IPS DF 19.7 (cell line): ENCODE measurements at regions not wholly inside any gene's neighbourhood (a gene's known extent, or its start where the extent isn't known, plus 50 kb on each side); places are given as distances from the start of the nearest gene placed in this dataset.
"Not testable (repeated sequence)": the region's sequence is repeated elsewhere in the genome, so short reads cannot be mapped to it uniquely, and the experiment has no call there.

Experiments
- DNase-seq: peaks from one replicate; pipeline ENCODE4 v3.0.0-alpha.2; 2013; ENCODE audit warnings: low read depth, low spot score

DNA sequence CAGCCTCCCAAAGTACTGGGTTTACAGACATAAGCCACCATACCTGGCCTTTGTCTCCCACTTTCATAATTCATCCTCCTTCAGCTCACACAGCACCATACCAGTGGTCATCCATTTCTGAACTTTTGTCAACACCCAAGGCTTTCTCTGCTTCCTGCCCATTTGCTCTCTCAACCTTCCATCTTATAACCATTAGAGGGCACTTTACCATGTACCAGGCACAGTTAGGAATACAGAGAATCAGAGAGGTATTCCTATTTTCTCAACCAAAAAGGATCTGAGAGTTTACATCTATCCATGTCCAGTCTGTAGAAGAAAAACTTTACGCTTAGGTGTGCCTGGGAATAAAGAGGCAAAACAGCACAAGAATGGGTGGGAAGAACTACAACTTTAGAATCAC, 397.6 kb downstream of the BUD13 start:
- no peak for DNase-seq

DNA sequence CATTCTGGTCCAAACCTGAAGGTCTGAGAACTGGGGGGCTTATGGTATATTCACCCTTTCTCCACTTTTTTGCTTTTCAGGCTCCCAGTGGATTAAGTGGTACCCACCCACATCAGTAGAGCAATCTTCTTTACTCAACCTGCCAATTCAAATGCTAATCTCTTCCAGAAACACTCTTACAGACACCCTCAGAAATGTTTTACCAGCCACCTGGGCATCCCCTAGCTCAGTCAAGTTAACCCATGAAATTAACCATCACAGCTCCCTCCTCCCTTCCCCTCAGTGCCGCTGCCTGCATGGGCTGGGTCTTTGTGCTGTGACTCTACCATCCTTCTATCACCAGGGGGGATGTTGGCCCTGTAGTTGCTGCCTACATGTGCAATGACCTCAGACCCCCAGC, 398.7 kb downstream of the BUD13 start:
- DNase-seq: no peak

DNA sequence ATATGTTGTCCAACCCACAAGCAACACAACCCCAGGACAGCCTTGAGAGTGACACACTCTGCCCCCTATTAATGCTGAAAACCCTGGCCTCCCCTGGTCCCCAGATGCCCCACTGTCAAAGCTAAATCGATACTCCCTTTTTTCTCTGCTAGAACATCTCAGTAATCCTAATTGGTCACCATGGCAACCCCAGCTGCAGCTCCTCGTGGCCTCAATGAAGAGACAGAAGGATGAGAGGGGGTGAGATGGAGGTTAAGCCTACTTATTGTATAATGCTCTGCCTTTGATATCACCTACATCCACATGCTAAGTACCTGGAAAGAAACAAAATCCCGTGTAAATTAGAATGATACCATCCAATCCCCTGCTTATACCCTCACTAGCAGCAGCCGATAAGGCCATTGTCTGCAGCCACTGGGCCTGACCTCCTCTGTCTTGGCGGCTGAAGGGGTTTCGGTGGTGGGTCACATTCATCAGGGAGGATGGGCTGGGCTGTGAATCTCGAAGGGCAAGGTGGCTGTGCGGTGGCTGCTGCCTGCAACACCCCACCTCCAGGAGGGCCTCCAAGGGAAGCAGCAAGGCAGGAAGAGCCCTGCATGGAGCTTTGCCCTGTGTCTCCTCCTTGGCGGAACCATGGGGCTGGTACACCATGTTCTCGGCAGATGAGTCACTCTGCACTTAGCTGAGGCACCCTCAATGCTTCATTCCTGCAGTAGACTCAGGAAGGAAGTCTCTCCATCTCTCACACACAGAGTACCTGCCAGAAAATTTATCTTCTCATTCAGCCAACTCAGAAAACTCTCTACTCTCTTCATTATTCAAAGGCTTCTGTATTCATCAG, 399.5 kb downstream of the BUD13 start:
- no peak for DNase-seq

DNA sequence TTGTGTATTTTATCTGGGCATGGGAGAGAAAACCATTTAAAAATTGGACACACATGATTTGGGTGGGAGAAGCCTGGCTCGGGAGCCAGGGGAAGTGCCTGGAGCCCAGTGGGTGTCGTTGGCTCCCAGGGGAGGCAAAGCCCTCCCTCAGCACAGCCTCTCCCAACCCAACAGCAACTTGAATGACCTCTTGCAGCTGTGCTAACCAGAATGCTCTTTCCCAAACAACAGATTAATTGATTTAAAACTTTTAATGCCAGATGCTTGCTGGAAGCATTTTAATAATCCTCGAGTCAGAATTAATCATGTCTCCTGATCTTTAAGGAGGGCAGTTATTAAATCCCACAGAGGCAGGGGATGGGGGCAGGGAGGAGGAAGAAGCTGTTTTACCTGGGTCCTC, 401.6 kb downstream of the BUD13 start:
- DNase-seq: no peak

DNA sequence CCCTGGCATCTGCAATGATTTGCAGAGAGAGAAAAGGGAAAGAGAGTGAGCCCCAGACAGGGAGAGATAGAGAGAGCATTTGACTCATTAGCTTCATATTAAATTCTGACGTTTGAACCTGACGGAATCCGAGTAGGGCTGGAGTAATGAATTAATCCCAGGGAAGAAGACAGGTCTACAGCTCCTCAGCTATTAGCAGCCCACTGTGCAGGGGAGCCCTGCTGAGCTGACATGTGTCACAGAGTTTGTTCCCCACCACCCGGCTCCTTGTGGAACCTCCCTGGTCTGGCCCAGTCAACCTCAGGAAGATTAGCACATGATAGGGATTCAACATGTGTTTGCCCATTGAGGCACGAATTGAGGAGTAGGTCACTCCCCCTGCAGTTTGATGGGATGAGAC, 404.0 kb downstream of the BUD13 start:
- DNase-seq: no peak

DNA sequence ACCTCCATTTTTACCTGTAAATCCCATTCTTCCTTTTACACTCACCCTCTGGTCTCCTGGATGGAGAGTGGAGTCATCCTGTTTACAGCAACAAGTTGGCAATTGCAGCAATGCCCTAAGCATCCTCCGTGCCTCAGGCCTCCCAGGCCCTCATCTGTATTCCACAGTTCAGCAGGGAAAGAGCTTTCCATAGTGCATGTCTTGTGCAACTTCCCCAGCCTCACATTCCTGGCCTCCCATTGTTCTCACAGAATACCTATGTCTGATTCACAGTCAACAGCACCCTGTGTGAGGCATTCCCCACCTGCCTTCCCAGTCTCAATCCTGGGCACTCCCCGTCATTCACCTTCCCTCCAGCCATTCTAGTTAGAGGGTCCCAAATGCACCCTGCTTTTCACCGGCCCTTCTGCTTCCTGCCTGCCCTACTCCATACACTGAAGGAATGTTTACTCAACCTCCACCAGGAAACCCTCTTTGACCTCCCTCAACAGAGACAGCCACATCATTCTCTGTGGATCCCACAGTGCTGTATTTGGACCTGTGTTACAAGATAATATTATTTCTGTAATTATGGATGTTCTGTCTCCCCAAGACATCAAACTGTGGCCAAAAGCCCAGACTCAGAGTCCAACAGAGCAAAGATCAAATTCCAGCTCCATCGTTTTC, 405.7 kb downstream of the BUD13 start:
- peak; percentile 74 for DNase-seq

DNA sequence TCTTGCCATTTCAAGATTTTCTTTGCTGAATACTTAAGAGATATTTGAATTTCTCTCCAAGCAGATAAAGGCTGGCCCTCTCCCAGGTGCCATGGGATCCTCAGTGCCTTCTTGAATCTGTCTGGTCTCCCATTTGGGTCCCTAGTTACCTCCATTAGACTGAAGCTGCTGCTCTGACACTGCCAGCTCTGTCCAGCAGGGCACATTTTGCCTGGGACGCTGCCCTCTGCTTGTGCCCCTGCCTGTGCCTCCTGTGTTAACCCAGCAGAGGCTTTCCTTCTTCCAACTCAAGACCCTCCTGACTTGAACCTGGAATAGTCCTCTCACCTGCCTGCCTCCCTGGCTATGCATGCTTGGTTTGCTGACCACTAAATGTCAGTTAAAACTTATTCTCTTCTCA, 406.3 kb downstream of the BUD13 start:
- no peak for DNase-seq

DNA sequence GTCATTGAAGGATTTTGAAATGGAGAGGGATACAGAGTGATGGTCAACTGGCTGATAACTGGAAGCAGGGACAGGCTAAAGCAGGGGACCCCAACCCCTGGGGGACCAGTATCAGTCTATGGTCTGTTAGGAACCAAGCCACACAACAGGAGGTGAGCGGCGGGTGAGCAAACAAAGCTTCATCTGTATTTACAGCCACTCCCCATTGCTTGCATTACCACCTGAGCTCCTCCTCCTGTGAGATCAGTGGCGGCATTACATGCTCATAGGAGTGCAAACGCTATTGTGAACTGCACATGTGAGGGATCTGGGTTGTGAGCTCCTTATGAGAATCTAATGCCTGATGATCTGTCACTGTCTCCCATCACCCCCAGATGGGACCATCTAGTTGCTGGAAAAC, 407.9 kb downstream of the BUD13 start:
- DNase-seq: not testable (repeated sequence)

DNA sequence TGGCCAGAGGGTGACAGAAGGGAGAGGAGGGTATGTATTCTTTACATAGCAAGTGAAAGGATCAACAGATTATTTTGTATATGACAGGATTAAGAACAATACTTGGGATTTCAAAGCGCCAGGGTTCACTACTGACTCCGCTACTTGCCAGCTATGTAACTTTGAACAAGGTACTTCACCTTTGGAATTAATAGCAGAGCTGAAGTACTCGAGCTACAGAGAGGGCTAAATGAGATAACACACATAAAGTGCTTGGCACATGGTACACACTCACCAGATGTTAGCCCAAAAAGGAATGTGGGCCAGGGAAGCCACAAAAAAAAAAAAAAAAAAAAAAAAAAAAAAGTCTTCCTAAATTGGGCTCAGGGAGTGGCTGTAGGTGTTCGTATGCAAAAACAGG, 408.4 kb downstream of the BUD13 start:
- no peak for DNase-seq

DNA sequence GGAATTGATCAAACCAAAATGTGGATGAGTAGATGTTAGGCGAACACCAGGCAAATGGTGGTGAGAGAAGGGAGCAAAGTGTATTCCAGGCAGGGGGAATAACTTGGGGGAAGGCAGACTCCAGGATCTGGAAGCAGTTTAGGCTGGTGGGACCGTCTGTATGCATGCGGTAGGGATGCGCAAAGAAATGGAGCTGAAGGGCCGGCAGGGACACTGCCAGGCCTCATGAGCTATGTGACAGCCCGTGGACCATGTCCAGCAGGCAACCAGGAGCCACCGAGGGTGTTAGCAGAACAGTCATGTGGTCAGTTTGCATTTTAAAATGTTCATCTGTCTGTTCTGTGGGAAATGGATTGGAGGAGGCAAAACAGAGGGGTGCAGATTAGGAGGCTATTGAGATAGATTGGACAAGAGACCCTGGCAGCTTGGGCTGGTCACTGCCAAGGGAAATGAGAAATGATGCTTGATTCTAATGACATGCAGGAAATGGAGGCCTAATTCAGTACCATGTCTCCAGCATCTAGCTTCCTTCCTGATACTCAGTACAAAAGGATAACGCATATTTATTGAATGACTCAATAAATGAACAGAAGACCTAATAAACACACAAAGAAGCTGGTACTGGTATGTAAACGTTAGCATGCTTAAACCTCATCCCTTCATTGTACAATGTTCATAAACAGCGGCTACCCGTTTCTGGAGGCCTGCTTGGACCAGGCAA, 412.4 kb downstream of the BUD13 start:
- DNase-seq: no peak

DNA sequence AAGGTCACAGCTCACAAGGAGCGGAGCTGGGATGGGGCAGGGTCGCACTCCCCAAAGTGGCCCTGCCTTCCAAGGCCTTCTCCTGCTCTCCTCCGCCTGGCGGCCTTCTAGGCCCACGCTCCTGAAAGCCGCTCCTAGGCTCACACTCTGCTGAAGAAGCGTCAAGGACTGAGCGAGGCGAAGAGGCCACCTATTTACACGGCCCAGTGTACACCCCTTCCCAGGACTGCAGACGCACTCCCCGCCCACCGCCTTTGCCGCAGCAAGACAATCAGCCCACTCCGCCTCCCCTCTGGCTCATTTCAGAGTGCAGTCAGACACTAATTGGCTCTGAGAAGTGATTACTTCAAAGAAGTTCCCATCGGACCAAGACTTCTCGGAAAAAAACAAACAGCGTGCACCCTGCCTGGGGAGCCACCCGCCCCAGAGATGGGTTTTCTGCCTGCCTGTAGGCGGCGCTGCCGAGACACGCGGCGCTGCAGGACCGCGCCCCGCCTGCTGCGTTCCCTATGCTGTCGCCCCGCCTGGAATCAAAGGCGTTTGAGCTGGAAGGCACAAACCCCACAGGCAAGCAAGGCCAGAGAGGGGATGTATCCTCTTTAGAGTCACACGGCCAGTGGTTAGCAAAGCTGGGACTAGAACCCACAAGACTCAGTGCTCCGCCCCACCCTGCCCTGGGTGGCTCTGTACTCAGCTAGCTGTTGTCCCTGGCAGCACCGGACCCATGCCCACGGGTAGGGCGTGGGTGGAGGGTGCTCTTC, 414.8 kb downstream of the BUD13 start:
- peak; percentile 69 for DNase-seq

DNA sequence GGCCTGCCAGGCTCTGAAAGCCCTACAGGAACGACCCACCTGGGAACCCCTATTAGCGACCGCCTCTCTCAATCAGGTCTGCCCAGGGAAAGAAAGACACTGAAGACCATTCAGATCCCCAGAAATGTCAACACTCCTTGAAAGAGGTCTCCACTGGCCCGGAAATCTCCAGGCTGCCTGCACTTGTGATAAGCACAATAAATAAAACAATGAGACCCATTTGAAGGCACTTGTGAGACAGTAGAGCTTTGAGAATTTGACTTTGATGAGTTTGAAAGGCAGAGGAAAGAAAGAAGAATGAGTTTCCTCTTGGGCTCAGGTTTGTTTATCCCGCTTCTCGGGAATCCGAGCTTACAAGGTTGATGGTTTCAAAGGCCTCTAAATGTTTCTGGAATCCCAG, 416.3 kb downstream of the BUD13 start:
- DNase-seq: no peak

DNA sequence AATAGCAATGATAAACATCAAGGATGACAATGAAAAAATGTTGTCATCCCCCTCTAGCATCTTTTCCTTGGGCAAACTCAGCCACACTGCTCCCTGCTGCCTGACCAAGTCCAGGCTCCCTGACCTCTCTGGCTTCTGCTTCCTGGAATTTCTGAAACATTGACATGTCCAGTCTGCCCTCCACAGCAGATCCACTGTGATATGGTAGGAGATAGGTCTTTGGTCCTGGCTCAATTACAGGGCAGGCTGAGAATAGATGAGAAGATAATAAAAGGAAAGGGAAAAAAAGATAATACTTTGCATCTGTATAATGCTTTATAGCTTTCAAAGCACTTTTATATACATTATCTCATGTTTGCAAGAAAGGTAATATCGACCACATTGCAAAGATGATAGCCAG, 417.7 kb downstream of the BUD13 start:
- no peak for DNase-seq

DNA sequence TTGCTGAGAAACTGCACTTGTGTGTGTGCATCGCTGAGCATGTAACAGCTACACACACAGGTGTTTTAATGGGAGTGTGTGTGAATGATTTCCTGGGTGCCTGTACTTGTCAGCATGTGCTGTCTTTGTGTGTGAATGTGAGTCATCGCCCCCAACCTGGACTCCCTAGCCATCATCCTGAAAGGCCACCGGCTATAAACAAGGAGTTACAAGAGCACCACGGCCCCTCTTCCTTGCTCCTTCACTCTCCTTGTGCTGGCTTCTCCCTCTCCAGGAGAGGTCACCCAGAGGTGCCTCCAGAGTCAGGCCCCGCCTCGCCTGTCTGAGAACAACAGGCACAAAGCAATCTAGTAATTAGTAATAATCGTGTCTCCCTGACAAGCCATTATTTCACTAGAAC, 419.2 kb downstream of the BUD13 start:
- DNase-seq: no peak

DNA sequence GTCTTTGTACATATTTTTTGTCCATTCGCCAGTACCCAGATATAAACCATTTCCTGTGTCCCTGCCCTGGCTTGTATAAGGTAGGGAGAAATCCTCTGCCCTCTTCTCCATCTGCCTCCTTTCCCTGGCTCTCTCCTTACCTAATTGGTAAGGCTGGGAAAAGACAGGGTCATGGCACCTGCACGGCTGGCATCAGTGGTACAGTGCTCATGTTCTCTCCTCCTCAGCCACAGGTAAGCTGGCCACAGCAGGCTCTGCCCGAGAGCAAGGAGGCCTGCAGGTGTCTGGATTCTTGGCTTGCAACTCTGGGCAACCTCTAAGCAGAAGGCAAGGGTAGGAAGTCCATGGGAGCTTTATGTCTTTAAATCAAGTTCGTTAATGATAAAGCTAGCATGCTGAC, 419.9 kb downstream of the BUD13 start:
- no peak for DNase-seq

DNA sequence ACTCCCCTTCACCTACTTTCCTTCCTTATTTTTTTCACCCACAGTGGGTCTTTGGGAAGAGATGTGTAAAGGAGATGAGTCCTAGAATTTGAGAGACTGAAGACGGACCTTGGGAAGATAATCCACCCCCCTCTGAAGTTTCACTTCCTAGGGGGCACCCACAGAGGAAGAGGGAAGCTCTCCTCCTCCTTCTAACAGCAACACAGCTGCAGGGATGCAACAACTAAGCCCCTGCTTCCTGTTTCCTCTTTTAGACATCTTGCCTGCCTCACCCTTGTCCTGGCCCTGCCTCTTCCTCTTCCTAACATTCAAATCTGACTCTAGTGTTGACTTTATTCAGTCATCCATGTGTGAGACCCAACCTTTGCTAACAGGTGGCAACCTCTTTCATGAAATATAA, 424.6 kb downstream of the BUD13 start:
- no peak for DNase-seq

DNA sequence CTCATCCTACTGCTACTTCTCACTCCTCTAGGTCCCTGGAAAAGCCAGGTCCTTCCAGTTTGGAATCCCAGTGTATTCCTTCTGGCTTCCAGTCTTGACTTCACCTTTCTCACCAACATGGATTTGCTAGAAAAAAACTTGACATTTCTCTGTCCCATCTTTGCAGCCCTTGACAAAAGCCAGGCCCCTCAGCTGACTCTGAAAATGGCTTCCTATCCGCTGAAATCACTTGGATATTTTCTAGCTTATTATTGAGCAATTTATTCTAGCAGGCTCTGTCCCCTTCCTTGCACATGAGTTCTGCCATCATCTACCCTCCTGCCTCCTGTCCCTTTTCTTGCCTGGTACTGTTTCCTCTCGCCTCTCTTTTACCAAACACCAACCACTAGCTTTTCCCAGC, 427.2 kb downstream of the BUD13 start:
- no peak for DNase-seq

DNA sequence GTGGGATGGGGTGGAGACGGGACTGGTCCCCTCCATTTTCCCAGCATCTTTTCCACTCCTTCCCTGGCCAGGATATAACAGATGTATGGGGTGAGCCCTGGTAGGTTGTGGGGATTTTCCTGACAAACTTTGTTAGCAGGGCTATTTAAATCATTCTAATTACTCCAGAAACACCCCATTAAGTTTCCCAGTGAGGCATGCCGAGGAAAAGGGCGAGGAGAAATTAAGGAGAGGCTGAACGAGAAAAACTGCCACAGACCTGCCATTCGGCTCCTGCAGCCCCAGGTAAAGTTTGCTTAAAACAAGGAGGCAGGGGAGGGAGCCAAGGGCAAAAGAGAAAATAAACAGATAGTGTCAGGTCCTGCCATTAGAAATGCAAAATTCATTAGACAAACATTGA, 428.2 kb downstream of the BUD13 start:
- DNase-seq: no peak

DNA sequence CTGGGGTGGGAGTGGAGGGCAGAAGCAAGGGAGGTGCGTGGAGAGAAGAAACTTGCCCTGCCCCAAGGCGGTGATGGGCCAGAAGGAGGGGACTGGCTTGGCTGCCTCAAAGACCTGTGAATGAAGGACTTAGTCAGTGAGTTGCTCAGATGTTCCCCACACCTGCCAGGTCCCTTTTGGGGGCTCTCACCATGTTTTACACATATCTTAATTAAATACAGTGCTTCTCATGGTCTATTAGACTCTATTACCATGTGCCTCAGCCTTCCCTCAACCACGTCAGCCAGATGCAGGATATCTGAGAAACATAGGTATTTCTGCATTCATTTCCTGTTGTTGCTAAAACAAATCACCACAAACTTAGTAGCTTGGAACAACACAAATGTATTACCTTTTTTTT, 429.5 kb downstream of the BUD13 start:
- no peak for DNase-seq

DNA sequence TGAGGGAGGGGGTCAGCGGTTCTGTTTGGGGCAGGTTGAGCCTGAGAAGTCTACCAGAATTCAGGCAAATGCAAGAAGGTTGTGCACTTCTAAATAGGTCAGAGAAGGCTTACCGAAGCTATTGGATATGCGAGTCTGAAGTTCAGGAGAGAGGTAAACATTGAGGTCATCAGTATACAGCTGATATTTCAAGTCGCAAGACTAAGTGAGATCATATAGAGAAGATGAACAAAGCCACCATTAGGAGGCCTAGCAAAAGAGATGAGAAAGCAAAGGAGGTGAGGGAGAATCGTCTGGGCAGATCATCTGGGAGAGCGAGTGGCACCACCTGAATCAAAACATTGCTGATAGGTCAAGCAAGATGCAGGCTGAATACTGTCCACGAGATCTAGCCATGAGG, 430.6 kb downstream of the BUD13 start:
- DNase-seq: no peak

DNA sequence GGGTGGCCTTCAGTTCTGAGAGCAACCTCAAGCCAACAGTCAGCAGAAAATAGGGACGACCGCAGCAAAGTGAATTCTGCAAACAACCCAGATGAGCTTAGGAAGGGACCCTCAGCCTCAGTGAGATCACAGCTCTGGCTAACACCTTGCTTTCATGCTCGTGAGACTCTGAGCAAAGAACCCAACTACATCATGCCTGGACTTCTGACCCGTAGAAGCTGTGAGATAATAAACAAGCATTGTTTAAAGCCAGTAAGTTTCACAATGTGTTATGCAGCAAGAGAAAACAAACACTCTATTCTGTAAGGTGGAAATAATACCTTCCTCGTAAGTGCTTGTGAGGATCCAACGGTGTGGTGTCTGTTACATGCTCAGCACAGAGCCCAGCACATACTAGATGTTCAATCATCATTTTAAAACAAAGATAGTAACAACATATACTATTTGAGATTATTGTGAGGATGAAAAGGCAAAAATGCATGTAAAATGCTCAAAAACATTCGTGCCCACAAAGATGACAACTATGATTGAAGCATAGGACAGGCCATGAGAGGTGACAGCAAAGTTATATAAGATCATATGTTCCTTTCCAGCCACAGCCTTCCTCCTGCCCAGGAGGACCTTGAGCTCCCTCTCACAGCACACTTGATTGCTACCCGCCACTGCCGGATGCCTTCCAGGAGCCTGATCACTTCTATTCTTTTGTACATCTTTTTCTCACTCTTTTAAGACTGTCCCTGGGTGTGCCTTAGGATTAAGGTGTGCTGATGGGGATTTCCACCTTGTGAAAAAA, 433.3 kb downstream of the BUD13 start:
- DNase-seq: no peak
